ENCODE measurements at regions not wholly inside any gene's neighbourhood (a gene's known extent, or its start where the extent isn't known, plus 50 kb on each side); places are given as distances from the start of the nearest gene placed in this dataset.

GRCh38 chr13:31949486-31949885 is 82.1 kb upstream of the FRY start:
- Histone ChIP-seq H3K4me2 (ENCODE audit: low read length) (no peak overlapping the region), H3K27ac (no peak overlapping the region), H3K9ac (no peak overlapping the region), H3K4me3 (ENCODE audit: low read depth, low read length) (no peak overlapping the region), H3K4me1 (peaks cover 3% of the 10 kb centered on the region), H3K9me3 (ENCODE audit: control insufficient read depth, low read length) (no peaks in the 10 kb centered on the region), H3K27me3 (ENCODE audit: control insufficient read depth, insufficient read depth, low read length) (no peaks in the 10 kb centered on the region), H3K36me3 (ENCODE audit: control insufficient read depth, insufficient read depth, low read length) (no peaks in the 10 kb centered on the region), H3K79me2 (no peaks in the 10 kb centered on the region), H2AFZ (no peak overlapping the region)
- TF ChIP-seq CTCF (IDR thresholded peaks at IDR 0.05), result no peak

GRCh38 chr13:31950111-31950815 is 81.3 kb upstream of the FRY start:
- Histone ChIP-seq H2AFZ (no peak overlapping the region), H3K27me3 (ENCODE audit: control insufficient read depth, insufficient read depth, low read length) (no peaks in the 10 kb centered on the region), H3K79me2 (no peaks in the 10 kb centered on the region), H3K27ac (no peak overlapping the region), H3K36me3 (ENCODE audit: control insufficient read depth, insufficient read depth, low read length) (no peaks in the 10 kb centered on the region), H3K9me3 (ENCODE audit: control insufficient read depth, low read length) (no peaks in the 10 kb centered on the region), H3K4me1 (peaks cover 2% of the 10 kb centered on the region), H3K9ac (no peak overlapping the region), H3K4me3 (ENCODE audit: low read depth, low read length) (no peak overlapping the region), H3K4me2 (ENCODE audit: low read length) (no peak overlapping the region)
- TF ChIP-seq CTCF (IDR thresholded peaks at IDR 0.05), result no peak

- Histone ChIP-seq H3K27me3 (ENCODE audit: control insufficient read depth, insufficient read depth, low read length) (no peaks in the 10 kb centered on the region), H3K4me2 (ENCODE audit: low read length) (no peak overlapping the region), H2AFZ (no peak overlapping the region), H3K36me3 (ENCODE audit: control insufficient read depth, insufficient read depth, low read length) (no peaks in the 10 kb centered on the region), H3K9ac (no peak overlapping the region), H3K4me3 (ENCODE audit: low read depth, low read length) (no peak overlapping the region), H3K4me1 (no peaks in the 10 kb centered on the region), H3K79me2 (no peaks in the 10 kb centered on the region), H3K27ac (no peak overlapping the region), H3K9me3 (ENCODE audit: control insufficient read depth, low read length) (no peaks in the 10 kb centered on the region)
- no peak for TF ChIP-seq CTCF (IDR thresholded peaks at IDR 0.05)
Measured at GRCh38 chr13:31951215-31951678, 80.3 kb upstream of the FRY start.

- H3K79me2 ChIP-seq, result no peaks in the 10 kb centered on the region
- no peaks in the 10 kb centered on the region for H3K36me3 ChIP-seq (ENCODE audit: control insufficient read depth, insufficient read depth, low read length)
- no peak overlapping the region for H3K4me3 ChIP-seq (ENCODE audit: low read depth, low read length)
- H3K9ac ChIP-seq, result no peak overlapping the region
- H3K4me2 ChIP-seq (ENCODE audit: low read length), result no peak overlapping the region
- no peak for TF ChIP-seq CTCF (IDR thresholded peaks at IDR 0.05)
- H2AFZ ChIP-seq, result no peak overlapping the region
- H3K27me3 ChIP-seq (ENCODE audit: control insufficient read depth, insufficient read depth, low read length), result no peaks in the 10 kb centered on the region
- H3K4me1 ChIP-seq, result no peaks in the 10 kb centered on the region
- H3K9me3 ChIP-seq (ENCODE audit: control insufficient read depth, low read length), result no peaks in the 10 kb centered on the region
- H3K27ac ChIP-seq, result no peak overlapping the region
Measured at GRCh38 chr13:31952641-31953380, 78.8 kb upstream of the FRY start.
